ENCODE measurements at regions not wholly inside any gene's neighbourhood (a gene's known extent, or its start where the extent isn't known, plus 50 kb on each side); places are given as distances from the start of the nearest gene placed in this dataset.
A peak's percentile ranks its signal among the peaks of the same experiment; 100 is the strongest.

DNA sequence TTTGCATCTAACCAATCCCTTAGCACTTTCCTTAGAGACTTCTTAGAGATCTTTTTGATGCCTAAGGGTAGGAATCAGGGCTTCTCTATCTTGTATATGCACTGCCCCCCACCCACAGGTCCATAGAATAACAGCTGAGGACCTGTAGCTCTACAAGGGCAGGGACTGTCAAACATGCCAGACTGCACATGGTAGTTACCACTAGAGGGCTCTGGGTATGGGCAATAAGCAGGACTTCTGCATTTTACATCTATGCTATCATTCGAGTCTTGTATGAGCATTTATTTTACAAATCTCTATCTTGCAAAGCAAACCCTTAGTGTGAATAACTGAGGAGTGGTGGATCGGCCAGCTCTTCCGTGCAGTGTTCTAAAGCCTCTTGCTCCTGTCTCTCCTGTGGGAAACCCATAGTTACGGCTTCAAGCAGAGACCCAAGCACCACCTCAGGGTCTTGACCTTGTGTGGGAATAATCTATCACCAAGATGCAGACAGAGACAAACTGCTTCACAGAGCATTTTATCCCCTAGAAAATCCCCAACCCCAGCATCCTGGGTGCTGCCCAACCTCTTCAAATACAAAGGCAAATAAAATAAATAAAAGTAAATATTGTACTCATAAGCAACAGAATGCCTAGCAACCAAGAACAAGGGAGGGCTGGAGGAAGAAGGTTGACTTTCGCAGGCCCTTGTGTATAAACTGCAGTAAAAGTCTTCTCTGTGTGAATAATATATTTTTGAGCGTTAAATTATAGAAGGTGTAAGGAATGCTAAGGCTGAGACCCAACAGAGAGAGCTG, 219.3 kb downstream of the WDR11 start:
- DNase-seq (ENCODE audit: low spot score): peak; percentile 21

DNA sequence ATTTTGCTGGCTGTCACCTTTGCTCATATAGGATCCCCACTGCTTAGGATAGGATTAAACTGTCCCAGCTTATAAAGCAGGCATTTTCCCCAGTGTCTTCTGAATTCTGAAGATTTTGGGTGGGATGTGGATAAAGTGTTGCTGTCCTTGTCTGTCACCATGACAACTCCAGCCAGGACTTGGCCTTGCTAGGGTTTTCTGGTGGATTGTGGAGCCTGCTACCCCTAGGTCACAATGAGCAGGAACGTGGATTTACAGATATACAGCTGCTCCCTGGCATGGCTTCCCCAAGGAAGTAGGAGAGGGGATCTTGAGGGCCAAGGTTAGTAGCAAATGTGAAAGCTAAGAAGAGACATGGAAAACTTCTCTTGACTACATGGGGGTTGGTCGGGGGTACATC, 220.7 kb downstream of the WDR11 start:
- DNase-seq (ENCODE audit: low spot score): no peak

DNA sequence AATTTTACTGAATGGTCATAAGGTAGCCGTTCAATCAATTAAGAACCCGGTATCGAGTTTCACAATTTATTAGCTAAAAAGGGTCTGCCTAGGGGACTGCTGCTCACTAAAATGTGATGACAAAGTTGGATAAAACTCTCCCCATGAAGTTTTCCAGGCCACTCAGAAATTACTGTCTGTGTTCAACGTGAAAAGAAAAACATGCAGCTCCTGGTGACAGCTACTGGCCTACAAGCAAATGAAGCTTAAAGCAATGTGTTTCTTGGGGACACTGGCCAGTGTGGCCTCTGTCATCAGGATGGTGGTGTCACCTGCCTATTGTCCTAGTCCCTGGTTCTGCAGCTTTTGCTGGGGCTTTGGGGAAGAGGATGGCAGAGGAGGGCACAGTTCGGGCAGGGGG, 222.6 kb downstream of the WDR11 start:
- DNase-seq (ENCODE audit: low spot score): no peak

DNA sequence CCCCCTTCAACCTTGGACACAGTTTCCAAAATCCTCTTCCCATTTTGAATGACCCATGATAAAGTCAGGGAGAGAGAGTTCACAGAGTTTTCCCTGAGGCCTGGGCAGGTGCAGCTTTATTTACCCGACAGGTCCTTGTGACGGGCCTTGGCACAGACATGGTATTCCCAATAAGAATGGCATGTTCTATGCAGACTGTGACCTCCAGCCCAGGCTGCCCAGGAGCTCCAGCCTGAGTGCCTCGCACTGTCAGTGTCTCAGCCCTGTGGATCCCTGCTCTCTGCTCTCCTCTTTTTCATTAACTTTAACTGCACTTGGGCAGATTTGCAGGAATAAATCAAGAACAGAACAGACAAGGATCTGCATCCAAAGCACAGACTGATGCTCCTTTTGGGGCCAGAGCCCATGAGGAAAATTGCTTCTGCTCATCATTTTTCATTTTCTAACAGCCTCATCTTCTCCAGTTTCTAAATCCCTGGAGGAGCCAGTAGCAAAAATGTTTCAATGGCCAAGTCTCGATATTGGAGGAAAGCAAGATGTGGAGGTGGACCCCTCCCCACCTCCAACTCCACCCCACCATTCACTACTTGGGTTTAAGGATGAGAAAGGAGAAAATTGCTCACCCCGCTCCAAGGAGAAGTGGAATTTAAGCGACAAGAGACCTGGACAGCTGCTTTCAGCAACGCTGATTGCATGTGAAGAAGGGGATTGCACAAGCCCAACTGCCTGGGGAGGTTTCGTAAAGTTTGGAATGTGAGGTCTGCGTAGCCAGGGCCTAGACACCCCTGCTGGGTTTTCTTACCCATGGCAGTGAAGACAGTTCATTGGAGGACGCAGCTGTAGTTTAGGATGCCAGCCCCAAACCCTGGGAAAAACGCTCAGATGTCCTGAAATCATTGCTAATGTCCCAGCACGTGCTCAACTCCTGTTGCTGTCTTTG, 225.9 kb downstream of the WDR11 start:
- DNase-seq (ENCODE audit: low spot score): no peak

DNA sequence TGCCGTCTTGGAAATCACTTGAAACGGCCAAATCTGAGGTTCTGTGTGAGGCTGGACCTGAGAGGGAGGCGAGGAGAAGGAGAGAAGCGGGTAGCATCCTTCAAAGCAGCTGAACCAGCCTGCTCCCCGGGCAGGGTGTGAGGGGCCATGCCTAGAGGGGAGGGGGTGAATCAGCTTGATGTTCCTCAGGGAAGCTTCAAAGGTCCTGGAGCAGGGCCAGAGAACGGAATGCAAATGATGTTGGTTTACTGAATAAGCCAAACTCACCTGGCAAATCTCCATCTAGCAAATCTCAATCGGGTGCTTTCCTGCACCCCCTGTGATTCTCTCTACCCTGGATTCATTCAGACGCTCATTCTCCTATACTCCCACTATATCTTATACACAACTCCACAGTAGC, 226.9 kb downstream of the WDR11 start:
- no peak for DNase-seq (ENCODE audit: low spot score)

DNA sequence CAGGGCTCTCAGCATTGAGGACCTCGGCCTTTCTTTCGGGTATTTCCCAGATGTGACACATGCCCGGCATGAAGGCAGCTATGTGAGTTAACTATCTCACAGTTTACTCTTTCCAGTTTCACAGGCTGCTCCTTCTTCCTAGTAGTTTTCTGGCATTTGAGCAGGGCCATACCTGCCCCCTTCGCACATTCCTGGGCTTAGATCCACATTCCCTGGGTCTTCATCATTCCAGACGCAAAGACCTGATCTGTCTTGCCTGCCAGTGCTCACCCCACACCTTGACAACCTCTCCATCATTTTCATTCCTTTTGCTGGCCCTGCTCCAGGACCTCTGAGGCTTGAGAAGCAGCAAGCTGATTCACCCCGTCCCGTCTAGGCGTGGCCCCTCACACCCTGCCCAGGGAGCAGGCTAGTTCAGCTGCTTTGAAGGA, 227.5 kb downstream of the WDR11 start:
- DNase-seq (ENCODE audit: low spot score): no peak

DNA sequence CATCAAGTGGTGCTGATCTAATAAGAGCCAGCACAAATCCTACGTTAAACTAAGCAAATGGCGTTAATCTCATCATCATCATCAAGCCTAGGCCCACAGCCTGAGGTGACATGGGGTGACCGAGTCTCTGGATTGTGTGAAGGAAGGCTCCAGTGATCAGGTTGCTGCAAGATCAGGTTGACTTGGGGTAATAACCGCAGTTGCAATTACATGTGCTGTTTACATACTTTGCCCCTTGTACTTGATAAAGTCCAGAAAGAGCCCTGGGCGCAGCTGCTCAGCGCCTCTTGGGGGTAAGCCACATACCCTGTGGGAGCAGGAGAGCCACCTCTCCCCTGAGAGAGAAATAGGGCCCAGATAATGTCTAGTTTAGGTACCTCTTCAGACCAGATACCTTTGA, 228.1 kb downstream of the WDR11 start:
- no peak for DNase-seq (ENCODE audit: low spot score)

DNA sequence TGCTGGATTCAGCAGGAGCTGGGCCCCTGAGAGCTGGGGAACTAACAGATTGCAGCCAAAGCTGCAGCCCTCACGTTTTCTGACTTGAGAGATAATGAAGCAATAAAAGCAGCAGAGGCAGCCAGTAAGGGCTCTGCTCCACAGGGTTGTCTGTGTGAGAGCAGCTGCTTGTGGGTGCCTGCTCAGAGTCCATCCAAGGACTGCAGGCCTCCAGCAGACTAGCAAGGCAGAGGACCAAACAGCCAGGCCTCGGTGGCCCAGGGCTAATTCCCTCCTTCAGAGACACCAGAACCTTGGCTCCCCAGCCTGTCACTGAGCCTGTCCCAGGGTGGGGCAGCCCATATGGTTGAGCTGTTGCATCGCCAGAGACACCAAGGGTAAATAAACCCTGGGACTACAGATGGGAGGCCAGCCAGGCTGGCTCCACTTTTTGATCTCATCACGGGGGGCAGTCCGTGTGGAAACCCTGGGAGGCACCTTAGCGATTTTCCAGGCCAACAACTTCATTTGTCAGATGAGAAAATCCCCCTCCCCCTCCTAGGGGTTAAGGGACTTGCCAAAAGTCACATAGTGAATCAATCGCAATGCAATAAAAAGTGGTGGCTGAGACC, 229.2 kb downstream of the WDR11 start:
- DNase-seq (ENCODE audit: low spot score): no peak

DNA sequence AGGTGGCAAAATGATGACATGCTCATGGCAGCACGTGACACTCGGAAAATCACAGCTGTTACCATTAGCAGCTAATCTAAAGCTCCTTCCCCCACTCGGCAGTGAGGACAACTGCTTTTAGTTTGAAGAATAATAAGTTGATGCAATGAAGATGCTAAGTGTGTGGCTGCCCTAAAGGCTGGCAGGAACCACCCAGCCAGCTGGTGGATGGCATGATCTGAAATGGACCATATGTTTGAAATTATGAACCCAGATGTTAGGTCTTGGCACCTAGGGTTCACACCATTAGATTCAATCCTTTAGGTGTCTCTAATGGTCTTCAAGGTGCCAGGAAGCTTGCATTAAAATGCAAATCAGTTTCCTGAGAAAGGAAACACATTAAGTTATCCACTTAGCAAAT, 230.1 kb downstream of the WDR11 start:
- no peak for DNase-seq (ENCODE audit: low spot score)

DNA sequence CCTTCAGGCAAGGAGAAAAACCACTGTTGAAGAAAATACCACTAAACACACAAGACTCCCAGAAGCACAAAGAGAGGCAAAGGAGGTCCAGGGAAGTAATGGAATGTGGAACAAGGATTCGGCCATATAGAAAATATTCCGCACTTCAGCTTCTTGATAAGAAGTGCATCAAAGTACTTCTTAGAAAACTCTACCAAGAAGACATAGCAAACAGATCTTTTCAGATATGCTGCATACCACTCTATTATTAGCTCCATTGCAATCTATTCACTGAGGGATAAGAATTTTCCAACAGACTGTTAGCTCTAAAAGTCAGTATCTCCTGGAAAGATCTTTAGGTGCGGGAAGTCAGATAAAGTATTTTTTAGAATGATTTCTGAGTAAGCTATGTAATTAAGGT, 231.8 kb downstream of the WDR11 start:
- DNase-seq (ENCODE audit: low spot score): no peak

DNA sequence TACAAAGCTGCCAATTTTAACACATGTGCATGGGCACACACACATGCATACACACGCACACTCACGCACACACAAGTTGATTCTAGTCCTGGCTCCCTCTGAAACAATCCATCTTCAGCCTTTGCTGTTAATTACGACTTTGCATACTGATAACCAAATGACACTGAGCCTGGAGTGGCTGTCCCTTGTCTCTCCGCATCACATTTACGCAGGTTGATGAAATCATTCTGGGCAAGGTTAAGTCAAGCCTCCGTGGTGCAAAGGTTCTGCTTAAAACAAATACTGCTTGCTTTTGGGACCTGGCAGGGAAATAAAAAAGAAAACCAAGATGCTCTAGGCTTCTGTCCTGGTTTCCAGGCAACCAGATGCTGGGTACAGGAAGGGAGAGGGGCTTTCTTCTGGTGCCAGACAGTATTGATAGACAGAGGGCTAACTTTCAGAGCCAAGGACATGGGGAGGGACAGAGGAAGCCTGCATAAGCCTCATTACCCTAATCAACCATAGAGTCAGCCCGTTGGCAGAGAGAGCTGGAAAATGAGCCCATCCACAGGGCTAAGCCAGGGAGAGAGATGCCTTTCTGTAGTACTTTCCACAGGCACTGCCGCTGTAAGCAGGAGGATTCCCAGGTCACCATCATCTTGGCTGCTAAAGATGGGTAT, 233.0 kb downstream of the WDR11 start:
- peak; percentile 42 for DNase-seq (ENCODE audit: low spot score)

DNA sequence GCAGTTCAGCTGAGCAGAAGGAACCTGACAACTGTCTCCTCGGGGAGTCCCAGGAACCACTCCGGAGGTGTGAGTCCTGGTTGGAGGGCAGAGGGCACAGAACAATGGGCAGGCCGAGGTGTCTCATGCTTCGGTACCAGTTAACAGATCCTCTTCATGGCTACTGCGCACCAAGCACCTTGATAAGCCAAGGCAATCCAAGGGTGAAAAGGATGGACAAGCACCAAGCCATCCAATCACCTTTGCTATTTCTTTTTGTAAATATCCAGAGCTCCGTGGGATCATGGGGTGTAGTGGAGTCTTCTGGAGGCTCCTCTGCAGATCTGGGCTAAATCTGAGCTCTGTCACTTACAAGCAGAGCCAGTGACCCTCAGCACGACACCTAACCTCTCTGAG, 233.5 kb downstream of the WDR11 start:
- DNase-seq (ENCODE audit: low spot score): no peak

DNA sequence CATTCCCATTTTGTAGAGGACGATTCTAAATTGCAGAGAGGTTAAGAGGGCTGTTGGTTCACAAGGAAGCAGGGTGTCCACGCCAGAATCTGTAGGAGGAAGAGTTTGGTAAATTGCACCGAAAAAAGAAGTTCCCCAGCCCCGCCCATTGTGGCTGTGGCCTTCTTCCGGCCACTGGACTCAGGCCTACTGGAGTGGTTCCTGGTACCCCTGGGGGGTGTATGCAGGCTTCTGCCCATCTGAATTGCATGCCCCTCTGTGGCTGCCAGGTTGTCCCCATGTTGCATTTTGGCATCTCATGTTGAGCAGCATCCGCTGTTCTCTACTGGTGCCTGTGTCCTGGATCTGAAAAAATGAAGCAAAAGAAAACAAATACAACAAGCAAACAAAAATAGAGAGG, 234.2 kb downstream of the WDR11 start:
- DNase-seq (ENCODE audit: low spot score): no peak

DNA sequence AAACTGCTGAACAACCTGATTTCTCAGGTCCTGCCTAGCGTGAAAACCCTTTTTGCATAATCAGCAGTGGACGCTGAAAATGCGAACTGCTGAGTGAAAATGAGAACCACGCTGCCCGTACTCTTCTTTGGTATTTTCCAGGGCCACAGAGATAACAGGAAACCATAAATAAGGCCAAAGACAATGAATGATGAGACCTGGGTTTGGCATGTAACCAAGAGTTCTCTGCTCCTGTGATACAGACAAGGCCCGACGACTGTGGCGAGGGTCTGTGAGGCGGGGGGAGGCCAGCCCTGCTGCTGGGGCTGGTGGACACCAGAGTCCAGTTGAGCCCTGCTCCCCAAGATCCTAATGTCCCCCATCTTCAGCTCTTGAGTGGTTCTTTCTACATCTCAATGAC, 236.0 kb downstream of the WDR11 start:
- no peak for DNase-seq (ENCODE audit: low spot score)

DNA sequence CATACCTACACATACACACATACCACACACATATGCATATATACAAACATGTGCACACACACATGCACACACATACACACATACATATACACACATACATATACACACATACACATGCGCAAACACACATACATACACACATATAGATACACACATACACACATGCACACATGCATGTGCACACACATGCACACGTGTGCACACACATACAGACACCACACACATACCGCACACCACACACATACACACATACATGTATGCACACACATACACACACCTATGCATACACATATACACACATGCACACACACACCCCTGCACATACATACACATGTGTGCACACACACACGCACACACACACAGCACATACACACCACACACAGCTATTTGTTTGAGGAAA, 236.5 kb downstream of the WDR11 start:
- no peak for DNase-seq (ENCODE audit: low spot score)

DNA sequence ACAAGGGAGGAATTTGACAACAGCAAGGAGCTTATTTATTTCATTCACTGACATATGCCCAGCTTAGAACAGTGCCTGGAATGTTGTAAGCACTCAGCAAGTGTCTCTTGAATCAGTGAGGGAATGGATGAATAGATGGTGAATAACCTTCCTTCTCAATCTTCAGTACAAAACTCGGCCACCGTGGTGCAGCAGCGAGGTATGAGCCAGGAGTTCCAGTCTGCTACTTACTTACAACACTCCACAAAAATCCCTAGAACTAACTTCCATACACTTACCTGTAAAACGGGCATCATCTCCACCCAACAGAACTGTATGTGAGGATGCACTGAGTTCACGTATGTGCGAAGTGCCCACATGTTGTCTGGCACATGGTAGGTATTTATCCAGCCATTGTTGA, 237.4 kb downstream of the WDR11 start:
- no peak for DNase-seq (ENCODE audit: low spot score)

DNA sequence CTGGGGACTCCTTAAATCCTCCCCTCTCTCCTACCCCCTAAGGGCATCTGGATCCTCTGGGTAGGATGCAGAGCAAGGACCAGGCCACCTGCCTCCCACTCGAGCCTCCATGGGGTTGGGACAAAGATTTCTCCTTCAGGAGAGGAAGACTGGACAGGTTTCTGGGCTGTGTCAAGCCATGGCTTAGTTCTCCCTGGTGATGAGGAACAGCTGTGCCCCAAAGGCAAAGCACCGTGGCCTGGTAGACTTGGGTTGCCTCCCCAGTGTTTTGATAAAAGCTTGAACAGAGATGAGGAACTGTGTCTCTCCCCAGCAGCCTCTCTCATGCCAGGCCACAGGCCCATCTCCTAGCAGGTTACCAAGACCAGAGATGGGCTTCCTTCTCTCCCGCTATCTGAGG, 238.3 kb downstream of the WDR11 start:
- DNase-seq (ENCODE audit: low spot score): no peak

DNA sequence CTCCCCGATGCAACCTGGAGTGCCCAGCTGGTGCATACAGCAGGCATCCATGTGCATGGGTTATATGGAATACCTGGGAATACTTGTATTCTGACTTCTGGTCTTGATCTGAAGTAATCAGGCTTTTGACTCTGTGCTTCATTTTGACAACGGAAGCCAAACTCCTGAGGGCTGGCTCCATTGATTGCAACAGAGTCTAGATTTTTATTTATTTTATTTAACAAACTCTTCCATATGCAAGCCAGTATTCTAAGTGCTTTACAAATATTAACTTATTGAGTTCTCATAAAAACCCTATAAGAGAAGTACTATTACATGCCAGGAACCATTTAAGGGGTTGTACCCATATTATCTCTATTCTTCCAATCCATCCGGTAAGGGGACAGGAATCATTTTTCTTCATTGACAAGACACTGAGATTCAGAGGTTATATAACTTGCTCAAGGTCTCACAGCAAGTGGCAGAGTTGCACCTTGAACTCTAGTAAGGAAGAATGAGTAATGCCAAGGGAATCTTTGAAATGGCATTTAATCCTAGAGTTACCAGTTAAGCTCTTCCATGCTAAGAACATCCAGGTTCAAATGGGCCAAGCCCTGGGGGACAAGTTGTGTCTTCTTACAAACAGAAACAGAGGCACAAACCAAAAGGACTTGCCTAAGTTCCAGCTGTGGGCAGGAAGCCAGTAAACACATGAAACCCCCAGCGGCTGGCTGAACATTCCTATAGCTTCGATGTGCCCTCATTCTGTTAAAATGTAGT, 241.0 kb downstream of the WDR11 start:
- no peak for DNase-seq (ENCODE audit: low spot score)

DNA sequence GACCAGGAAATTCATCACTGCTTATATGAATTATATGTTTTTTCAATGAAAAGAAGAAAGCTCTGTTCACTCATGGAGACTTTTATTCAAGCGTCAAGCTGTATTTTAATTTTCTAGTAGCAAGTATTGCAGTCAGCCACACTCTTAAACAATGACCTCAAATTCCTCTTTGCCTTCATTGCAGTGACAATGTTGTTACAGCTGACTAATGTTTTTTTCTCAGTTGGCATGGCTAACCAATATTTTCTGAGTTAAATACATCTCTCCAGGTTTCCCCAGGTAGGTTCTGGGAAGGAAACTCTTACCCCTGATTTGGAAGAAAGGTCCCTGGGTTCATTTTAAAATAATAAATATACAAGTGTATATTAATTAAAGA, 241.5 kb downstream of the WDR11 start:
- DNase-seq (ENCODE audit: low spot score): no peak

DNA sequence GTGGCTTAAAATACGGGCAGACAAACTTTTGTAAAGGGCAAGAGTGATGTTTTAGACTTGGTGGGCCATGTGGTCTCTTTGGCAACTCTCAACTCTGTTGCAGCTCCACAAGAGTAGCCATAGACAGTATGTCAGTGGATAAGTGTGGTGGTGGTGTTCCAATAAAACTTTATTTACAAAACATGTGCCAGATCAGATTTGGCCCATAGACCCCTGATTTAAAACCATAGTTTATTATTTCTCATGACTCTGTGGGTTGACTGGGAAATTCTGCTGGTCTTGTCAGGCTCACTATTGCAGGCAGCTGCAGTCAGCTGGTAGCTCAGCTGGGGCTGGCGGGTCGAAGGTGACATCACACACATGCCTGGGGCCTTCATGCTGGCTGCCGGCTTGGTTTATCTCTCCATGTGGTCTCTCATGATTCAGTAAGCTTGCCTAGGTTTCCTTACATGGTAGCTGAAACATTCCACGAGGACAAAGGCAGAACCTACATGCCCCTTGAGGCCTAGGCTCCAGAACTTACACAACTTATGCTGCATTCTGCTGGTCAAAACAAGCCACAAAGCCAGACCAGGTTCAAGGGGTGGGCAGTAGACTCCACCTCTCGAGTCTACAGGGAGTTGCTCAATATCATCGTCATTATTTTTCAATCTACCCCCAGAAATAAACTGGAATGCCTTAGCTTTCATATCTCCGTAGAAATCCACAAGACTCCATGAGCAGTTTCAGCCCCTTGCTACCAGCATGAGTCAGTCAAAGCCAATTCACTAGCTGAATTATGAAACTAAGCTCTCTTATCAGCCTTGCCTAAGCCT, 245.7 kb downstream of the WDR11 start:
- no peak for DNase-seq (ENCODE audit: low spot score)

DNA sequence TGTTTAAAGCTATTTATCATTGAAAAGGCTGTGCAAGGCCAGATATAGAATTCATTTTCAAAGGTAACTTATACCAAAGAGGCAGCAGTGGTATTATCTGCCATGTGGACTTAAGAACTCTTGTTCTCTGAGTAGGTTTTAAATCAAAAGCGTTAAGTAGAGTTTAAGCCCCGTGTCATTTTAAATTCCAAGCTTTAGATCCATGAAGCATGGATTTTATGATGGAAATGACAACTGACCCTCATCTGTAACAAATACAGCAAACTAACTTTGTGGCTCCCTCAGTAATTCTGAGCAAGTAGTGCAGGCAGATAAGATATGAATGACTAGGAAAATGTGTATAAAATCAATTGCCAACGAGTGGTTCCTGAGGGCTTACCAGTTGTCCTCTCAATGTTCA, 247.0 kb downstream of the WDR11 start:
- no peak for DNase-seq (ENCODE audit: low spot score)
